HepG2 (cell line): ENCODE measurements at regions not wholly inside any gene's neighbourhood (a gene's known extent, or its start where the extent isn't known, plus 50 kb on each side); places are given as distances from the start of the nearest gene placed in this dataset.

ENCODE experiments used
- BRCA1 ChIP-seq: sonication (generic); formaldehyde crosslinking; IDR thresholded peaks from 2 replicates; pipeline ENCODE4 v1.4.0; 2020; ENCODE audit warnings: missing genetic modification reagents
- EP300 ChIP-seq, 3 experiments: sonication (generic) in 1 of 3; formaldehyde crosslinking in 1 of 3; IDR thresholded peaks; 2 replicates each; pipeline versions ENCODE4 v1.5.1 to v1.6.1; 2011 to 2020; ENCODE audit warnings: low read depth in 2 of 3, low read length in 2 of 3, borderline replicate concordance in 1 of 3, improper control_type of control experiment in 1 of 3, mild to moderate bottlenecking in 1 of 3, missing genetic modification reagents in 1 of 3, moderate library complexity in 1 of 3
- ZNF24 ChIP-seq: fragments of 450-650 bp; IDR thresholded peaks from 2 replicates; pipeline ENCODE4 v1.6.1; 2017; ENCODE audit warnings: antibody characterized with exemption, mild to moderate bottlenecking
- TF ChIP-seq, protein P1 (sequence below): IDR thresholded peaks from 2 replicates; pipeline ENCODE4 v1.6.1; 2018; ENCODE audit warnings: missing genetic modification reagents

DNA sequence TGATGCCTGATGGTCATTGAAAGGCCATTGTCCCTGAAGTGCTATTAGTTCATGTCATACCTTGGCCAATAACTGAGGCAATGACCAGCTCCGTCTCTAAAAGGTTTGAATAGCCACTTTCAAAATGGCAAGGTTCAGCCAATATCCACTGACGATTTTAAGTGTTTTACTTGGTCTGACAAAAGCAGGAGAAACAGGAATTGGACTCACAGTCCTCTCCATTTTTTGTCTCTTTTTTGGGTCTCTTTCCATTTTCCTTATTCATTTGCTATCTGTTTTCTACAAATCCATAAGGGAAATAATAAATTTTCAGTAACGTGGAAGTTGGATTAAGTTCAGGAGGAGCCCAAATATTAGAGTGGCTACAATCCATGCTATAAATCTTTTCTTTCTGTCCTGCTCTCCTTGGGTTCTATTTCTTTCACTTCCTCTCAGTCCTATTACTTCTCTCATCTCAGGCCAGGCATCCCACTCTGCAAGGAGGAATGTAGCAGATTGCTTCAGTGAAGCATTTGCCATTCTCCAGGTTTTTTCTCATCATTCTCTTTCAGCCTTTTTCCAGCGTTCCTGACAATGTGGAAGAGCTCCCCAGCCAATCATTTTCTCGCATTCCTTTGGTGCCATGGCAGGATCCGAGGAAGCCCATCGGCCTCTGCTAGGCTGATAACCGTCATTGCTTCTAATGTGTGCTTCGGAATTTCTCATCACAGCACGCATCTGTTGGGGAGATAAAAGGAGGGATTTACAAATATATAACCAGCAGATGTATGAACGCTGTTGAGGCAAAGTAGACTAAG is 414.5 kb downstream of the ADGRL2 start:
- TF ChIP-seq EP300 (IDR thresholded peaks at IDR 0.05; ENCODE audit: low read depth in 2 of 2, low read length in 2 of 2) = no peak
- TF ChIP-seq EP300 (CRISPR knock-in tag; IDR thresholded peaks at IDR 0.05; ENCODE audit: borderline replicate concordance) = no peak
- TF ChIP-seq, protein P1, sequence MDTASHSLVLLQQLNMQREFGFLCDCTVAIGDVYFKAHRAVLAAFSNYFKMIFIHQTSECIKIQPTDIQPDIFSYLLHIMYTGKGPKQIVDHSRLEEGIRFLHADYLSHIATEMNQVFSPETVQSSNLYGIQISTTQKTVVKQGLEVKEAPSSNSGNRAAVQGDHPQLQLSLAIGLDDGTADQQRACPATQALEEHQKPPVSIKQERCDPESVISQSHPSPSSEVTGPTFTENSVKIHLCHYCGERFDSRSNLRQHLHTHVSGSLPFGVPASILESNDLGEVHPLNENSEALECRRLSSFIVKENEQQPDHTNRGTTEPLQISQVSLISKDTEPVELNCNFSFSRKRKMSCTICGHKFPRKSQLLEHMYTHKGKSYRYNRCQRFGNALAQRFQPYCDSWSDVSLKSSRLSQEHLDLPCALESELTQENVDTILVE (CRISPR knock-in tag) = no peak
- no peak for TF ChIP-seq ZNF24
- TF ChIP-seq BRCA1 (CRISPR knock-in tag) = no peak
